Kidney epithelial cell (primary cell): ENCODE measurements at regions not wholly inside any gene's neighbourhood (a gene's known extent, or its start where the extent isn't known, plus 50 kb on each side); places are given as distances from the start of the nearest gene placed in this dataset.

Source experiments
- DNase-seq: peaks from one replicate; pipeline ENCODE4 v3.0.0-alpha.2; 2010; ENCODE audit warnings: low read depth
- H3K27me3 ChIP-seq: 2 replicates; pipeline ENCODE4 v1.6.0; 2011; ENCODE audit warnings: low read length; ENCODE audit not compliant: control insufficient read depth, insufficient read depth
- H3K36me3 ChIP-seq: 2 replicates; pipeline ENCODE4 v1.5.1; 2011; ENCODE audit warnings: low read length; ENCODE audit not compliant: control insufficient read depth, insufficient read depth
- H3K4me3 ChIP-seq: 2 replicates; pipeline ENCODE4 v1.5.1; 2011; ENCODE audit warnings: low read depth, mild to moderate bottlenecking, control low read depth, low read length
- CTCF ChIP-seq: IDR thresholded peaks from 2 replicates; pipeline ENCODE4 v1.5.1; 2011; ENCODE audit warnings: mild to moderate bottlenecking, moderate library complexity, low read length, control low read depth, inconsistent platforms; ENCODE audit not compliant: insufficient read depth, poor library complexity, severe bottlenecking

- no peak for DNase-seq
- no peaks in the 10 kb centered on the region for H3K27me3 ChIP-seq
- no peak overlapping the region for H3K4me3 ChIP-seq
- no peaks in the 10 kb centered on the region for H3K36me3 ChIP-seq
- no peak for TF ChIP-seq CTCF
These were observed 266.0 kb upstream of the NT5E start for GRCh38 chr6:85183841-85184240.

DNA sequence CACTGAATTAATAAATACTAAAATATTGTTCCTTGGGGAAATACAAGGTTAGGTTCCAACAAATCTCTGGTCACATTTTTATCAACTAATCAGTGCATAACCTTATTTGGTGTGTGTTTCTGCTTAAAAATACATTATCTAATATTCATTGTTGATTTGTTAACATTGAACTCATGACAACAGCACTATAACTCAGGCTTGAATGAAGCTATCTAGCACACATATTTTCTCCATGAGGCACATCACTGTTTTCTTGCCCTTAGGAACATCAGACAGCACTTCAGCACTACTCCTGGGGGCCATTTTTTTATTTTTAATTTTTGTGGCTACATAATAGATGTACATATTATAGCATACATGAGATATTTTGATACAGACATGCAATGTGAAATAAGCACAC is 277.2 kb upstream of the NT5E start:
- no peaks in the 10 kb centered on the region for H3K27me3 ChIP-seq
- no peak overlapping the region for H3K4me3 ChIP-seq
- H3K36me3 ChIP-seq, result no peaks in the 10 kb centered on the region
- TF ChIP-seq CTCF, result no peak
- no peak for DNase-seq

- H3K27me3 ChIP-seq, result no peaks in the 10 kb centered on the region
- TF ChIP-seq CTCF, result no peak
- no peaks in the 10 kb centered on the region for H3K36me3 ChIP-seq
- H3K4me3 ChIP-seq, result no peak overlapping the region
- DNase-seq, result no peak
These were observed 277.7 kb upstream of the NT5E start for GRCh38 chr6:85172161-85172560.

DNA sequence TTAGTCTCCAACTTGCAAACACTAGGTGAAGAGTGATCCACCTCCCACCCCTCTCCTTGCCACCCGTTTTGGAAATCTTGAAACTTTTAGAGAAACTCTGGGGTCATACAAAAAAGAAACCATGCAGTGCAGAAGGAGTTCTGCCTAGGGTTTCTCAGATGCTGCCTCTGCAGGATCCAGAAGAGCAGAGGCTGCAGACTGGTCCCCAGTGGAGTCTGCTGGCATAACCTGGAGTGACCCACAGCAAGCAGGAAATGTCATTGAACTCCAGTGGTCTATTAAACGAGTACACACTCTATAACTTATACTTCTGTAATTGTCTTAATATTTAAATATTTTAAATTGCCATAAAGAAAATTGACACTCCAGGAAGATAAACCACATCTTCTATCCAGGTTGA is 280.7 kb upstream of the NT5E start:
- Histone ChIP-seq H3K36me3 (no peaks in the 10 kb centered on the region), H3K4me3 (no peak overlapping the region), H3K27me3 (no peaks in the 10 kb centered on the region)
- no peak for TF ChIP-seq CTCF
- DNase-seq, result no peak

DNA sequence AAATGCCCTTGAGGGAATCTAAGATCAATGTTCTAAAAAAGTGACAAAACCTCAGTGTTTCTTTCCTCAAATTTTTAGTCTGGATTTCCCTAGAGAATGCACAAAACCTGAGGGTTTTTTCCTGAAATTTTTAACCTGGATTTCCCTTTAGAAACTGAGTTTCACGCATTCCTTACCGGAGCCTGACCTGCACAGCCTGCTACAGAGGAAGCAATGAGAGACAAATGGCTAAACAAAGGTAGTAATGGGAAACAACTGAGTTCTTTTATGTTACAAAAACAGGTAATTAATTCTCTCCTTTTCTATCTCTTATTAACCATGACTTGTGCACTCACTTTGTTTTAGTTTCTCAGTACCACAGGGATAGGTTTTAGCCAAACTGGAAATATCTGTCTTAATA is 281.7 kb upstream of the NT5E start:
- Histone ChIP-seq H3K27me3 (no peaks in the 10 kb centered on the region), H3K4me3 (no peak overlapping the region), H3K36me3 (no peaks in the 10 kb centered on the region)
- DNase-seq, result no peak
- TF ChIP-seq CTCF, result no peak

DNA sequence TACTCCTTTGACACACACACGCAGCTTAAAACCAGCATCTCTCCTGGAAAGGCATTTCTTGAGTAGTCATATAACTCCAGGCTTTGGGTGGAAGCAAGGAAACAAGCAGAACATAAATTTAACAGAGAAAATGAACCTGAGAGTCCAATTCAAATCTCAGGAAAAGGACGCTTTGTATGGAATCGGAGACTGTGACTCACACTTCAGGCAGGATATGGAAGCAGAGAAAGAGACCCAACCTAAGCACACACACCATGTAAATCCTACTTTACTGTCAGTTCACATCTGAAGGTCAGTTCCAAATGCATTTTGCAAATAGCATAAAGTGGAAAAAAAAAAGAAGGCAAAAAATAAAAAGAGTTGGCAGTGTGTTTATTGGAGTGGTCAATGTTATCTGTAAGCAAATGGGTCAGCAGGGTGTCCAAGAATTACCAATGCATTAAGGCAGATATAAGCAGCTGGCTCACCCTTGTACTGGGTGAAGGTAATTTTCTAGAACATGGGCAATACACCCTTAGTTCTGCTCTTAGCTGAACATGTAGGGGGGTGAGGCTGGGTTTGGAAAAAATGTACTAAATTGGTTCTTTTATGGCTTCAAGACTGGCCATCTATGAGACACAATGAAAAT is 283.7 kb upstream of the NT5E start:
- no peak for DNase-seq
- Histone ChIP-seq H3K27me3 (no peaks in the 10 kb centered on the region), H3K4me3 (no peak overlapping the region), H3K36me3 (no peaks in the 10 kb centered on the region)
- no peak for TF ChIP-seq CTCF
